HG03520 (cell line): ENCODE measurements at regions not wholly inside any gene's neighbourhood (a gene's known extent, or its start where the extent isn't known, plus 50 kb on each side); places are given as distances from the start of the nearest gene placed in this dataset.

Source experiments
- ATAC-seq: cut with Tn5 transposase; IDR thresholded peaks from one replicate; pipeline ENCODE4 v1.9.1; 2021; ENCODE audit warnings: mild to moderate bottlenecking, moderate library complexity; ENCODE audit not compliant: unreplicated experiment

GRCh38 chrX:131764216-131764615, 220.3 kb downstream of the OR13H1 start:
- ATAC-seq: no peak

GRCh38 chrX:131778269-131779218, 234.7 kb downstream of the OR13H1 start:
- peak; percentile 46 for ATAC-seq

- ATAC-seq: no peak
These were observed 235.4 kb downstream of the OR13H1 start for GRCh38 chrX:131779306-131779705.

- ATAC-seq: no peak
These were observed 235.9 kb downstream of the OR13H1 start for GRCh38 chrX:131779741-131780140.

GRCh38 chrX:131782646-131783045, 238.8 kb downstream of the OR13H1 start:
- no peak for ATAC-seq

GRCh38 chrX:131783555-131784308, 239.4 kb upstream of the STK26 start:
- ATAC-seq: no peak

- peak; percentile 35 for ATAC-seq
These were observed 233.4 kb upstream of the STK26 start for GRCh38 chrX:131789664-131790063.

GRCh38 chrX:131791608-131792355, 231.3 kb upstream of the STK26 start:
- no peak for ATAC-seq

- peak; percentile 78 for ATAC-seq
These were observed 230.7 kb upstream of the STK26 start for GRCh38 chrX:131792356-131792749.

- ATAC-seq: peak; percentile 58
These were observed 230.2 kb upstream of the STK26 start for GRCh38 chrX:131792789-131793462.

- no peak for ATAC-seq
These were observed 227.5 kb upstream of the STK26 start for GRCh38 chrX:131795442-131796229.

GRCh38 chrX:131801066-131801465, 222.0 kb upstream of the STK26 start:
- ATAC-seq: no peak

- no peak for ATAC-seq
These were observed 221.2 kb upstream of the STK26 start for GRCh38 chrX:131801911-131802310.

GRCh38 chrX:131802836-131803626, 220.1 kb upstream of the STK26 start:
- ATAC-seq: peak; percentile 79

GRCh38 chrX:131812847-131813825, 210.0 kb upstream of the STK26 start:
- peak; percentile 83 for ATAC-seq

- peak; percentile 53 for ATAC-seq
These were observed 206.5 kb upstream of the STK26 start for GRCh38 chrX:131816551-131817136.

- ATAC-seq: no peak
These were observed 204.7 kb upstream of the STK26 start for GRCh38 chrX:131818297-131818936.
